ENCODE measurements at regions not wholly inside any gene's neighbourhood (a gene's known extent, or its start where the extent isn't known, plus 50 kb on each side); places are given as distances from the start of the nearest gene placed in this dataset.
"Not testable (repeated sequence)": the region's sequence is repeated elsewhere in the genome, so short reads cannot be mapped to it uniquely, and the experiment has no call there.

DNA sequence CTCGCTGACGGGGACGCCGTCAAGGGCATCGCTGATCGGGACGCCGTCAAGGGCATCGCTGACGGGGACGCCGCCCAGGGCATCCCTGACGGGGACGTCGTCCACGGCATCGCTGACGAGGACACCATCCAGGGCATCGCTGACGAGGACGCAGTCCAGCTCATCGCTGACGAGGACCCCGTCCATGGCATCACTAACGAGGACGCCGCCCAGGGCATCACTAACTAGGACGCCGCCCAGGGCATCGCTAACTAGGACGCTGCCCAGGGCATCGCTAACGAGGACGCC lies 945.2 kb downstream of the TUBA3C start:
- peaks cover 7% of the 10 kb centered on the region for H3K9me3 Mint-ChIP-seq (ENCODE audit: unreplicated experiment)
- H3K4me3 Mint-ChIP-seq (ENCODE audit: unreplicated experiment), result no peak overlapping the region
- H3K36me3 Mint-ChIP-seq (ENCODE audit: unreplicated experiment), result no peaks in the 10 kb centered on the region
- TF ChIP-seq, protein P1, sequence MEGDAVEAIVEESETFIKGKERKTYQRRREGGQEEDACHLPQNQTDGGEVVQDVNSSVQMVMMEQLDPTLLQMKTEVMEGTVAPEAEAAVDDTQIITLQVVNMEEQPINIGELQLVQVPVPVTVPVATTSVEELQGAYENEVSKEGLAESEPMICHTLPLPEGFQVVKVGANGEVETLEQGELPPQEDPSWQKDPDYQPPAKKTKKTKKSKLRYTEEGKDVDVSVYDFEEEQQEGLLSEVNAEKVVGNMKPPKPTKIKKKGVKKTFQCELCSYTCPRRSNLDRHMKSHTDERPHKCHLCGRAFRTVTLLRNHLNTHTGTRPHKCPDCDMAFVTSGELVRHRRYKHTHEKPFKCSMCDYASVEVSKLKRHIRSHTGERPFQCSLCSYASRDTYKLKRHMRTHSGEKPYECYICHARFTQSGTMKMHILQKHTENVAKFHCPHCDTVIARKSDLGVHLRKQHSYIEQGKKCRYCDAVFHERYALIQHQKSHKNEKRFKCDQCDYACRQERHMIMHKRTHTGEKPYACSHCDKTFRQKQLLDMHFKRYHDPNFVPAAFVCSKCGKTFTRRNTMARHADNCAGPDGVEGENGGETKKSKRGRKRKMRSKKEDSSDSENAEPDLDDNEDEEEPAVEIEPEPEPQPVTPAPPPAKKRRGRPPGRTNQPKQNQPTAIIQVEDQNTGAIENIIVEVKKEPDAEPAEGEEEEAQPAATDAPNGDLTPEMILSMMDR (IDR thresholded peaks at IDR 0.05; ENCODE audit: partially characterized antibody, unreplicated experiment), result no peak
- no peak overlapping the region for H3K27ac Mint-ChIP-seq (ENCODE audit: unreplicated experiment)
- no peak for DNase-seq
- H3K4me1 Mint-ChIP-seq (ENCODE audit: low read depth, unreplicated experiment), result no peaks in the 10 kb centered on the region
- peaks cover 4% of the 10 kb centered on the region for H3K27me3 Mint-ChIP-seq (ENCODE audit: unreplicated experiment)

DNA sequence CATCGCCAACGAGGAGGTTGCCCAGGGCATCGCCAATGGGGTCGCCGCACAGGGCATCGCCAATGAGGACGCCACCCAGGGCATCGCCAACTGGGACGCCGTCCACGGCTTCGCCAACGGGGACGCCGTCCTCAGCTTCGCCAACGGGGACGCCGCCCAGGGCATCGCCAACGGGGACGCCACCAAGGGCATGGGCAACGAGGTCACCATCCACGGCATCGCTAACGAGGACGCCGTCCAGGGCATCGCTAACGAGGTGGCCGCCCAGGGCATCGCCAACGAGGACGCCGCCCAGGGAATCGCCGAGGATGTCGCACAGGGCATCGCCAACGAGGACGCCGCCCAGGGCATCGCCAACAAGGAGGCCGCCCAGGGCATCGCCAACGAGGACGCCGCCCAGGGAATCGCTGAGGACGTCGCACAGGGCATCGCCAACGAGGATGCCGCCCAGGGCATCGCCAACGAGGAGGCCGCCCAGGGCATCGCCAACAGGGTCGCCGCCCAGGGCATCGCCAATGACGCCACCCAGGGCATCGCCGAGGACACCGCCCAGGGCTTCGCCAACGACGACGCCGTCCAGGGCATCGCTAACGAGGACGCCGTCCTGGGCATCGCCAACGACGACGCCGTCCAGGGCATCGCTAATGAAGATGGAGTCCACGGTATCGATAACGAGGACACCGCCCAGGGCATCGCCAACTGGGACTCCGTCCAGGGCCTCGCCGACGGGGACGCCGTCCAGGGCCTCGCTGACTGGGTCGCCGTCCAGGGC lies 945.7 kb downstream of the TUBA3C start:
- H3K9me3 Mint-ChIP-seq (ENCODE audit: unreplicated experiment), result peaks cover 5% of the 10 kb centered on the region
- TF ChIP-seq, protein P1 (IDR thresholded peaks at IDR 0.05; ENCODE audit: partially characterized antibody, unreplicated experiment), result no peak
- DNase-seq, result no peak
- no peaks in the 10 kb centered on the region for H3K4me1 Mint-ChIP-seq (ENCODE audit: low read depth, unreplicated experiment)
- H3K36me3 Mint-ChIP-seq (ENCODE audit: unreplicated experiment), result no peaks in the 10 kb centered on the region
- no peak overlapping the region for H3K27ac Mint-ChIP-seq (ENCODE audit: unreplicated experiment)
- peaks cover 2% of the 10 kb centered on the region for H3K27me3 Mint-ChIP-seq (ENCODE audit: unreplicated experiment)
- no peak overlapping the region for H3K4me3 Mint-ChIP-seq (ENCODE audit: unreplicated experiment)

DNA sequence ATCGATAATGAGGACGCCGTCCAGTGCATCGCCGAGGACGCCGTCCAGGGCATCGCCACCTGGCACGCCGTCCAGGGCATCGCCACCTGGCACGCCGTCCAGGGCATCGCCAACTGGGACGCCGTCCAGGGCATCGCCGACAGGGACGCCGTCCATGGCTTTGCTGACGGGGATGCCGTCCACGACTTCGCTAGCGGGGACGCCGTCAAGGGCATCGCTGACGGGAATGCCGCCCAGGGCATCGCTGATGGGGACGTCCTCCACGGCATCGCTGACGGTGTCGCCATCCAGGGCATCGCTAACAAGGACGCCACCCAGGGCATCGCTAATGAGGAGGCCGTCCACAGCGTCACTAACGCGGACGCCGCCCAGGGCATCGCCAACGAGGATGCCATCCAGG lies 946.5 kb downstream of the TUBA3C start:
- no peaks in the 10 kb centered on the region for H3K4me1 Mint-ChIP-seq (ENCODE audit: low read depth, unreplicated experiment)
- H3K36me3 Mint-ChIP-seq (ENCODE audit: unreplicated experiment), result no peaks in the 10 kb centered on the region
- H3K27ac Mint-ChIP-seq (ENCODE audit: unreplicated experiment), result no peak overlapping the region
- TF ChIP-seq, protein P1 (IDR thresholded peaks at IDR 0.05; ENCODE audit: partially characterized antibody, unreplicated experiment), result no peak
- no peak overlapping the region for H3K4me3 Mint-ChIP-seq (ENCODE audit: unreplicated experiment)
- H3K27me3 Mint-ChIP-seq (ENCODE audit: unreplicated experiment), result peaks cover 2% of the 10 kb centered on the region
- DNase-seq, result no peak
- H3K9me3 Mint-ChIP-seq (ENCODE audit: unreplicated experiment), result peaks cover 5% of the 10 kb centered on the region

DNA sequence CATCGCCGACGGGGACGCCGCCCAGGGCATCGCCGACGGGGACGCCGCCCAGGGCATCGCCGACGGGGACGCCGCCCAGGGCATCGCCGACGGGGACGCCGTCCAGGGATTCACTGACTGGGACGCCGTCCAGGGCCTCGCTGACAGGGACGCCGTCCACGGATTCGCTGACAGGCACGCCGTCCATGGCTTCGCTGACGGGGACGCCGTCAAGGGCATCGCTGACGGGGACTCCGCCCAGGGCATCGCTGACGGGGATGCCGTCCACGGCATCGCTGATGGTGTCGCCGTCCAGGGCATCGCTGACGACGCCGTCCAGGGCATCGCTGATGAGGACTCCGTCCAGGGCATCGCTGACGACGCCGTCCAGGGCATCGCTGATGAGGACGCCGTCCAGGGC lies 947.2 kb downstream of the TUBA3C start:
- not testable (repeated sequence) for H3K27me3 Mint-ChIP-seq (ENCODE audit: unreplicated experiment); H3K4me1 Mint-ChIP-seq (ENCODE audit: low read depth, unreplicated experiment); DNase-seq; H3K4me3 Mint-ChIP-seq (ENCODE audit: unreplicated experiment); H3K9me3 Mint-ChIP-seq (ENCODE audit: unreplicated experiment); H3K27ac Mint-ChIP-seq (ENCODE audit: unreplicated experiment); H3K36me3 Mint-ChIP-seq (ENCODE audit: unreplicated experiment)

DNA sequence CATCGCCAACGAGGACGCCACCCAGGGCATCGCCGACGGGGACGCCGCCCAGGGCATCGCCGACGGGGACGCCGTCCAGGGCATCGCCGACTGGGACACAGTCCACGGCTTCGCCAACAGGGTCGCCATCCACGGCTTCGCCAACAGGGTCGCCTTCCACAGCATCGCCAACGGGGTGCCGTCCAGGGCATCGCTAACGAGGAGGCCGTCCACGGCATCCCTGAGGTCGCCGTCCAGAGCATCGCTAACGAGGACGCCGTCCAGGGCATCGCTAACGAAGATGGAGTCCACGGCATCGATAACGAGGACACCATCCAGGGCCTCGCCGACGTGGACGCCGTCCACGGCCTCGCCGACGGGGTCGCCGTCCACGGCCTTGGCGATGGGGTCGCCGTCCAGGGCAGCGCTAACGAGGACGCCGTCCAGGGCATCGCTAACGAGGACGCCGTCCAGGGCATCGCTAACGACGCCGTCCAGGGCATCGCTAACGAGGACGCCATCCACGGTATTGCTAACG lies 947.8 kb downstream of the TUBA3C start:
- TF ChIP-seq, protein P1 (IDR thresholded peaks at IDR 0.05; ENCODE audit: partially characterized antibody, unreplicated experiment), result no peak
- no peak overlapping the region for H3K4me3 Mint-ChIP-seq (ENCODE audit: unreplicated experiment)
- H3K4me1 Mint-ChIP-seq (ENCODE audit: low read depth, unreplicated experiment), result no peaks in the 10 kb centered on the region
- H3K27me3 Mint-ChIP-seq (ENCODE audit: unreplicated experiment), result peaks cover 1% of the 10 kb centered on the region
- H3K9me3 Mint-ChIP-seq (ENCODE audit: unreplicated experiment), result peaks cover 5% of the 10 kb centered on the region
- no peak overlapping the region for H3K27ac Mint-ChIP-seq (ENCODE audit: unreplicated experiment)
- no peaks in the 10 kb centered on the region for H3K36me3 Mint-ChIP-seq (ENCODE audit: unreplicated experiment)
- no peak for DNase-seq
